Body of pancreas (tissue), 4 donors: ENCODE measurements at regions not wholly inside any gene's neighbourhood (a gene's known extent, or its start where the extent isn't known, plus 50 kb on each side); places are given as distances from the start of the nearest gene placed in this dataset.
"Not testable (repeated sequence)": the region's sequence is repeated elsewhere in the genome, so short reads cannot be mapped to it uniquely, and the experiment has no call there.

Experiments
- ATAC-seq: fragments of 150-250 bp; one replicate; pipeline ENCODE4 v1.9.1; 2016
- DNase-seq, 4 donors: peaks; one replicate each; pipeline ENCODE4 v3.0.0-alpha.2; 2019
- H3K27ac ChIP-seq, 4 donors: fragments of 200-600 bp; sonication (generic); 1 replicate in 3 of 4; 2 replicates in 1 of 4; pipeline versions ENCODE4 v1.5.1 to v1.6.1; 2016 to 2019; ENCODE audit warnings: mild to moderate bottlenecking in 1 of 4, mixed read lengths in 1 of 4, moderate library complexity in 1 of 4
- H3K27me3 ChIP-seq, 2 donors: fragments of 200-600 bp; sonication (generic); one replicate each; pipeline ENCODE4 v1.6.0; 2016; ENCODE audit warnings: mild to moderate bottlenecking in 1 of 2
- H3K36me3 ChIP-seq, 2 donors: fragments of 200-600 bp; sonication (generic); replicated peaks in 1 of 2; 2 replicates each; pipeline ENCODE4 v1.5.1; 2016; ENCODE audit warnings: low read depth in 2 of 2; ENCODE audit not compliant: insufficient read depth in 1 of 2
- H3K4me1 ChIP-seq: fragments of 200-600 bp; sonication (generic); one replicate; pipeline ENCODE4 v1.6.0; 2016
- H3K4me3 ChIP-seq, 2 donors: fragments of 200-600 bp; sonication (generic); 1 replicate in 1 of 2; 2 replicates in 1 of 2; pipeline ENCODE4 v1.5.1; 2016 to 2019
- H3K9me3 ChIP-seq, 3 donors: fragments of 200-600 bp; sonication (generic); 1 replicate in 2 of 3; 2 replicates in 1 of 3; pipeline ENCODE4 v1.5.1; 2016
- WGBS, 2 donors: methylation state at CpG; one replicate each; pipeline ENCODE4 v1.1.5; 2017; 5-methylcytosine and 5-hydroxymethylcytosine counted together
- intact Hi-C: fragments of 100-400 bp; cut with DNase I; formaldehyde crosslinking; loops from one replicate; pipeline ENCODE4 v1.15.1; 2023

- H3K9me3 ChIP-seq, H3K36me3 ChIP-seq, intact Hi-C loops, ATAC-seq, H3K27me3 ChIP-seq, H3K27ac ChIP-seq, H3K4me3 ChIP-seq, DNase-seq, H3K4me1 ChIP-seq: not testable (repeated sequence)
- 79 to 86% methylated on average over 3 of the region's 3 CpGs for WGBS, 2 donors
Observed at GRCh38 chr4:118435415-118435814, 82.6 kb upstream of the PRSS12 start.

- WGBS, 2 donors: 64 to 70% methylated on average over 6 to 7 of the region's 8 CpGs
Observed at GRCh38 chr4:118442115-118442837, 89.5 kb upstream of the PRSS12 start.

GRCh38 chr4:118447397-118447796 lies 94.6 kb upstream of the PRSS12 start:
- ATAC-seq, H3K27ac ChIP-seq, H3K27me3 ChIP-seq, H3K4me3 ChIP-seq, H3K36me3 ChIP-seq, H3K4me1 ChIP-seq, intact Hi-C loops, DNase-seq, H3K9me3 ChIP-seq: not testable (repeated sequence)
- 80 to 87% methylated on average over 2 to 3 of the region's 3 CpGs for whole genome bisulfite sequencing, 2 donors

More at GRCh38 chr4:118442115-118442837, 89.5 kb upstream of the PRSS12 start:
- intact Hi-C loops, DNase-seq, H3K4me3 ChIP-seq, ATAC-seq, H3K36me3 ChIP-seq, H3K9me3 ChIP-seq, H3K4me1 ChIP-seq, H3K27me3 ChIP-seq, H3K27ac ChIP-seq: not testable (repeated sequence)

GRCh38 chr4:118454857-118455256 lies 102.1 kb upstream of the PRSS12 start:
- H3K9me3 ChIP-seq, H3K27ac ChIP-seq, H3K4me1 ChIP-seq, H3K4me3 ChIP-seq, DNase-seq, ATAC-seq, intact Hi-C loops, H3K27me3 ChIP-seq, H3K36me3 ChIP-seq: not testable (repeated sequence)
- WGBS, 2 donors: 21 to 33% methylated on average over 1 of the region's 1 CpG

GRCh38 chr4:118461435-118461834 lies 108.6 kb upstream of the PRSS12 start:
- DNase-seq, H3K27me3 ChIP-seq, intact Hi-C loops, ATAC-seq, H3K27ac ChIP-seq, H3K4me3 ChIP-seq, H3K36me3 ChIP-seq, H3K4me1 ChIP-seq, H3K9me3 ChIP-seq: not testable (repeated sequence)
- WGBS, 2 donors: 66 to 89% methylated on average over 5 of the region's 5 CpGs

GRCh38 chr4:118465831-118466230 lies 113.0 kb upstream of the PRSS12 start:
- H3K27ac ChIP-seq, ATAC-seq, H3K9me3 ChIP-seq, H3K27me3 ChIP-seq, H3K36me3 ChIP-seq, H3K4me1 ChIP-seq, H3K4me3 ChIP-seq, DNase-seq, intact Hi-C loops: not testable (repeated sequence)
- WGBS, 2 donors: 51 to 55% methylated on average over 2 of the region's 2 CpGs

GRCh38 chr4:118474001-118474626 lies 121.3 kb upstream of the PRSS12 start:
- H3K4me3 ChIP-seq, H3K27me3 ChIP-seq, H3K9me3 ChIP-seq, intact Hi-C loops, H3K36me3 ChIP-seq, H3K4me1 ChIP-seq, DNase-seq, H3K27ac ChIP-seq, ATAC-seq: not testable (repeated sequence)
- 79 to 90% methylated on average over 3 of the region's 3 CpGs for WGBS, 2 donors

GRCh38 chr4:118474771-118475170 lies 122.0 kb upstream of the PRSS12 start:
- H3K36me3 ChIP-seq, H3K9me3 ChIP-seq, intact Hi-C loops, H3K27me3 ChIP-seq, ATAC-seq, H3K27ac ChIP-seq, DNase-seq, H3K4me1 ChIP-seq, H3K4me3 ChIP-seq: not testable (repeated sequence)

- H3K36me3 ChIP-seq, intact Hi-C loops, H3K27ac ChIP-seq, H3K4me3 ChIP-seq, ATAC-seq, H3K27me3 ChIP-seq, H3K9me3 ChIP-seq, H3K4me1 ChIP-seq, DNase-seq: not testable (repeated sequence)
- WGBS, 2 donors: 40 to 77% methylated on average over 3 of the region's 3 CpGs
Observed at GRCh38 chr4:118475901-118476300, 123.1 kb upstream of the PRSS12 start.

- DNase-seq, H3K4me3 ChIP-seq, ATAC-seq, H3K27me3 ChIP-seq, H3K4me1 ChIP-seq, H3K36me3 ChIP-seq, H3K27ac ChIP-seq, intact Hi-C loops, H3K9me3 ChIP-seq: not testable (repeated sequence)
Observed at GRCh38 chr4:118477826-118478225, 125.0 kb upstream of the PRSS12 start.

GRCh38 chr4:118485801-118486314 lies 133.1 kb upstream of the PRSS12 start:
- ATAC-seq, H3K4me1 ChIP-seq, H3K9me3 ChIP-seq, intact Hi-C loops, H3K27ac ChIP-seq, H3K4me3 ChIP-seq, H3K36me3 ChIP-seq, H3K27me3 ChIP-seq, DNase-seq: not testable (repeated sequence)
- 28 to 31% methylated on average over 3 of the region's 3 CpGs for WGBS, 2 donors

- H3K27me3 ChIP-seq, ATAC-seq, H3K4me3 ChIP-seq, intact Hi-C loops, DNase-seq, H3K4me1 ChIP-seq, H3K27ac ChIP-seq, H3K36me3 ChIP-seq, H3K9me3 ChIP-seq: not testable (repeated sequence)
- WGBS, 2 donors: 49 to 57% methylated on average over 4 of the region's 4 CpGs
Observed at GRCh38 chr4:118492963-118493362, 140.2 kb upstream of the PRSS12 start.
